Ureter (tissue), 1 donor: ENCODE measurements at regions not wholly inside any gene's neighbourhood (a gene's known extent, or its start where the extent isn't known, plus 50 kb on each side); places are given as distances from the start of the nearest gene placed in this dataset.
"Not testable (repeated sequence)": the region's sequence is repeated elsewhere in the genome, so short reads cannot be mapped to it uniquely, and the experiment has no call there.

ENCODE experiments used
- DNase-seq: peaks from one replicate; pipeline ENCODE4 v3.0.0-alpha.2; 2020; ENCODE audit warnings: low spot score
- donor health status: DM: yes; HTN: yes; CAD: no.

GRCh38 chr2:65607662-65608305 lies 175.4 kb upstream of the SPRED2 start:
- no peak for DNase-seq

GRCh38 chr2:65605743-65606058 lies 173.3 kb upstream of the SPRED2 start:
- DNase-seq = no peak

GRCh38 chr2:65605058-65605742 lies 172.8 kb upstream of the SPRED2 start:
- no peak for DNase-seq

- DNase-seq = no peak
Measured at GRCh38 chr2:65604246-65604645, 171.8 kb upstream of the SPRED2 start.

- no peak for DNase-seq
Measured at GRCh38 chr2:65602603-65603235, 170.3 kb upstream of the SPRED2 start.

- not testable (repeated sequence) for DNase-seq
Measured at GRCh38 chr2:65600871-65601270, 168.5 kb upstream of the SPRED2 start.

- not testable (repeated sequence) for DNase-seq
Measured at GRCh38 chr2:65600351-65600750, 168.0 kb upstream of the SPRED2 start.

GRCh38 chr2:65599693-65600092 lies 167.3 kb upstream of the SPRED2 start:
- no peak for DNase-seq

GRCh38 chr2:65598996-65599395 lies 166.6 kb upstream of the SPRED2 start:
- no peak for DNase-seq

GRCh38 chr2:65598264-65598663 lies 165.9 kb upstream of the SPRED2 start:
- no peak for DNase-seq

GRCh38 chr2:65595630-65596029 lies 163.2 kb upstream of the SPRED2 start:
- no peak for DNase-seq

- no peak for DNase-seq
Measured at GRCh38 chr2:65594150-65594549, 161.8 kb upstream of the SPRED2 start.

GRCh38 chr2:65589667-65590066 lies 157.3 kb upstream of the SPRED2 start:
- no peak for DNase-seq

GRCh38 chr2:65587779-65588178 lies 155.4 kb upstream of the SPRED2 start:
- DNase-seq = no peak

- no peak for DNase-seq
Measured at GRCh38 chr2:65586516-65586915, 154.1 kb upstream of the SPRED2 start.

GRCh38 chr2:65583061-65583460 lies 150.7 kb upstream of the SPRED2 start:
- DNase-seq = no peak

GRCh38 chr2:65582364-65582763 lies 150.0 kb upstream of the SPRED2 start:
- no peak for DNase-seq

GRCh38 chr2:65580824-65581223 lies 148.4 kb upstream of the SPRED2 start:
- no peak for DNase-seq

- no peak for DNase-seq
Measured at GRCh38 chr2:65579506-65580235, 147.3 kb upstream of the SPRED2 start.

GRCh38 chr2:65577654-65578053 lies 145.3 kb upstream of the SPRED2 start:
- no peak for DNase-seq

GRCh38 chr2:65576861-65577601 lies 144.6 kb upstream of the SPRED2 start:
- no peak for DNase-seq

- no peak for DNase-seq
Measured at GRCh38 chr2:65576278-65576677, 143.9 kb upstream of the SPRED2 start.
